ENCODE measurements at regions not wholly inside any gene's neighbourhood (a gene's known extent, or its start where the extent isn't known, plus 50 kb on each side); places are given as distances from the start of the nearest gene placed in this dataset.

DNA sequence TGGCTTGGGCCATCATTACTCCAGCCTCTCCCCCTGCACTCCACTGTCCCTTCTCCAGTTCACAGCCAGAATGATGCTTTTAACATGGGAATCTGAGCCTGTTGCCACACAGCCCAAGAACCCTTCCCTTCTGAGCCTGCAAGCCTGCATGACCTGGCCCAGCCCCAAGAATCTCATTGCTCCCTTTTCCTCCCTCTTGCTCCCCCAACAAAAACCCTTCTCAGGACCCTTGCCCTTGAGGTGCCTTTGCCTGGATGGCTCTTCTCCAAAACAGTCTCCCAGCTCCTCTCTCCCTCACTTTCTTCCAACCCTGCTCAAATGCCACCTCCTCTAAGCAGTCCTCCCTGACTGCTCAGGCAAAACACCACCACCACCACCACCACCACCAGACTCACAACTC lies 157.2 kb downstream of the ANKRD60 start:
- TF ChIP-seq POLR2AphosphoS5 (IDR thresholded peaks at IDR 0.05; ENCODE audit: low read depth) (no peak), STAT1 (IDR thresholded peaks at IDR 0.05; ENCODE audit: unreplicated experiment) (no peak), EZH2 (IDR thresholded peaks at IDR 0.05; ENCODE audit: low read depth, unreplicated experiment) (no peak), CREB1 (CRISPR knock-in tag; IDR thresholded peaks at IDR 0.05; ENCODE audit: low read depth) (no peak), ZNF331 (CRISPR knock-in tag; IDR thresholded peaks at IDR 0.05; ENCODE audit: low read depth) (no peak), EZH2phosphoT487 (IDR thresholded peaks at IDR 0.05; ENCODE audit: unreplicated experiment) (no peak), NANOG (IDR thresholded peaks at IDR 0.05; ENCODE audit: borderline replicate concordance) (no peak), JUNB (IDR thresholded peaks at IDR 0.05; ENCODE audit: unreplicated experiment) (no peak)
- TF ChIP-seq, protein P1, sequence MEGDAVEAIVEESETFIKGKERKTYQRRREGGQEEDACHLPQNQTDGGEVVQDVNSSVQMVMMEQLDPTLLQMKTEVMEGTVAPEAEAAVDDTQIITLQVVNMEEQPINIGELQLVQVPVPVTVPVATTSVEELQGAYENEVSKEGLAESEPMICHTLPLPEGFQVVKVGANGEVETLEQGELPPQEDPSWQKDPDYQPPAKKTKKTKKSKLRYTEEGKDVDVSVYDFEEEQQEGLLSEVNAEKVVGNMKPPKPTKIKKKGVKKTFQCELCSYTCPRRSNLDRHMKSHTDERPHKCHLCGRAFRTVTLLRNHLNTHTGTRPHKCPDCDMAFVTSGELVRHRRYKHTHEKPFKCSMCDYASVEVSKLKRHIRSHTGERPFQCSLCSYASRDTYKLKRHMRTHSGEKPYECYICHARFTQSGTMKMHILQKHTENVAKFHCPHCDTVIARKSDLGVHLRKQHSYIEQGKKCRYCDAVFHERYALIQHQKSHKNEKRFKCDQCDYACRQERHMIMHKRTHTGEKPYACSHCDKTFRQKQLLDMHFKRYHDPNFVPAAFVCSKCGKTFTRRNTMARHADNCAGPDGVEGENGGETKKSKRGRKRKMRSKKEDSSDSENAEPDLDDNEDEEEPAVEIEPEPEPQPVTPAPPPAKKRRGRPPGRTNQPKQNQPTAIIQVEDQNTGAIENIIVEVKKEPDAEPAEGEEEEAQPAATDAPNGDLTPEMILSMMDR (conservative IDR thresholded peaks at IDR 0.05; ENCODE audit: low read depth in 2 of 2), result no peak
- TF ChIP-seq, protein P2, sequence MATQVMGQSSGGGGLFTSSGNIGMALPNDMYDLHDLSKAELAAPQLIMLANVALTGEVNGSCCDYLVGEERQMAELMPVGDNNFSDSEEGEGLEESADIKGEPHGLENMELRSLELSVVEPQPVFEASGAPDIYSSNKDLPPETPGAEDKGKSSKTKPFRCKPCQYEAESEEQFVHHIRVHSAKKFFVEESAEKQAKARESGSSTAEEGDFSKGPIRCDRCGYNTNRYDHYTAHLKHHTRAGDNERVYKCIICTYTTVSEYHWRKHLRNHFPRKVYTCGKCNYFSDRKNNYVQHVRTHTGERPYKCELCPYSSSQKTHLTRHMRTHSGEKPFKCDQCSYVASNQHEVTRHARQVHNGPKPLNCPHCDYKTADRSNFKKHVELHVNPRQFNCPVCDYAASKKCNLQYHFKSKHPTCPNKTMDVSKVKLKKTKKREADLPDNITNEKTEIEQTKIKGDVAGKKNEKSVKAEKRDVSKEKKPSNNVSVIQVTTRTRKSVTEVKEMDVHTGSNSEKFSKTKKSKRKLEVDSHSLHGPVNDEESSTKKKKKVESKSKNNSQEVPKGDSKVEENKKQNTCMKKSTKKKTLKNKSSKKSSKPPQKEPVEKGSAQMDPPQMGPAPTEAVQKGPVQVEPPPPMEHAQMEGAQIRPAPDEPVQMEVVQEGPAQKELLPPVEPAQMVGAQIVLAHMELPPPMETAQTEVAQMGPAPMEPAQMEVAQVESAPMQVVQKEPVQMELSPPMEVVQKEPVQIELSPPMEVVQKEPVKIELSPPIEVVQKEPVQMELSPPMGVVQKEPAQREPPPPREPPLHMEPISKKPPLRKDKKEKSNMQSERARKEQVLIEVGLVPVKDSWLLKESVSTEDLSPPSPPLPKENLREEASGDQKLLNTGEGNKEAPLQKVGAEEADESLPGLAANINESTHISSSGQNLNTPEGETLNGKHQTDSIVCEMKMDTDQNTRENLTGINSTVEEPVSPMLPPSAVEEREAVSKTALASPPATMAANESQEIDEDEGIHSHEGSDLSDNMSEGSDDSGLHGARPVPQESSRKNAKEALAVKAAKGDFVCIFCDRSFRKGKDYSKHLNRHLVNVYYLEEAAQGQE (IDR thresholded peaks at IDR 0.05; ENCODE audit: unreplicated experiment), result no peak
- TF ChIP-seq, protein P3, sequence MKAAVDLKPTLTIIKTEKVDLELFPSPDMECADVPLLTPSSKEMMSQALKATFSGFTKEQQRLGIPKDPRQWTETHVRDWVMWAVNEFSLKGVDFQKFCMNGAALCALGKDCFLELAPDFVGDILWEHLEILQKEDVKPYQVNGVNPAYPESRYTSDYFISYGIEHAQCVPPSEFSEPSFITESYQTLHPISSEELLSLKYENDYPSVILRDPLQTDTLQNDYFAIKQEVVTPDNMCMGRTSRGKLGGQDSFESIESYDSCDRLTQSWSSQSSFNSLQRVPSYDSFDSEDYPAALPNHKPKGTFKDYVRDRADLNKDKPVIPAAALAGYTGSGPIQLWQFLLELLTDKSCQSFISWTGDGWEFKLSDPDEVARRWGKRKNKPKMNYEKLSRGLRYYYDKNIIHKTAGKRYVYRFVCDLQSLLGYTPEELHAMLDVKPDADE (IDR thresholded peaks at IDR 0.05), result no peak
